HG03571 (cell line): ENCODE measurements at regions not wholly inside any gene's neighbourhood (a gene's known extent, or its start where the extent isn't known, plus 50 kb on each side); places are given as distances from the start of the nearest gene placed in this dataset.

Source experiments
- ATAC-seq: cut with Tn5 transposase; IDR thresholded peaks from one replicate; pipeline ENCODE4 v1.9.1; 2021; ENCODE audit not compliant: unreplicated experiment

DNA sequence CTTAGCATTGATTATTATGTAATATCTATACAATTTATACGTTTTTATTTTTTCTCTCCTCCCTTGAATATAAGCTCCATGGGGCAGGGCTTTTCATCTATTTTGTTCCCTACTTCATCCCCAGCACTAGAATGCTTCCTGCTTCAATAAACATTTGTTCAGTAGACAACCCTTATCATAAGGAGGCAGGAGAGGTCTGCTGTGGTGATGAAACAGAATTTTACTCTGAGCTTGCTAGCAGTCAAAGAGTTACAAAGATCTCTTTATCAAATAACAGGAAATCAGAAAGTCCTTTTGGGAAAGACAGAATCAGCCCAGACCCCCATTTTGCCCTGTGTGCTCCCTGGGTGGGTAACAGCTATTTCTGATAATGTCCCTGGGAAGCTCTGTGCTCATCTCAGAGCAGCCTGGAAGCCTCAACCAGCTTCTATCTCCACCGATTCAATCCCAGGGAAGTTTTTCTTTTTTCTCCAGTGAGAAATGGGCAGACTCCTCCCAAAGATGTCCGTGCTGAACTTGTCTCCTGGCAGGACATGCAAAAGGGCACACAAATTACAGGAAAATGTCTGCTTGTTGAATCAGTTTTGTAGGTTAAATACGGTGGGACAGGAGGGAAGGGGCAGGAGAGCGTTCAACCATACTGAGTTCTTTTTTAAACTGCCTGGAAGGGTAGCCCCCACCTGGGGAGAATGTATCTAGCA, 84.7 kb upstream of the PKDCC start:
- ATAC-seq = no peak

- ATAC-seq = no peak
Measured at GRCh38 chr2:41963661-41964525, 83.9 kb upstream of the PKDCC start.

DNA sequence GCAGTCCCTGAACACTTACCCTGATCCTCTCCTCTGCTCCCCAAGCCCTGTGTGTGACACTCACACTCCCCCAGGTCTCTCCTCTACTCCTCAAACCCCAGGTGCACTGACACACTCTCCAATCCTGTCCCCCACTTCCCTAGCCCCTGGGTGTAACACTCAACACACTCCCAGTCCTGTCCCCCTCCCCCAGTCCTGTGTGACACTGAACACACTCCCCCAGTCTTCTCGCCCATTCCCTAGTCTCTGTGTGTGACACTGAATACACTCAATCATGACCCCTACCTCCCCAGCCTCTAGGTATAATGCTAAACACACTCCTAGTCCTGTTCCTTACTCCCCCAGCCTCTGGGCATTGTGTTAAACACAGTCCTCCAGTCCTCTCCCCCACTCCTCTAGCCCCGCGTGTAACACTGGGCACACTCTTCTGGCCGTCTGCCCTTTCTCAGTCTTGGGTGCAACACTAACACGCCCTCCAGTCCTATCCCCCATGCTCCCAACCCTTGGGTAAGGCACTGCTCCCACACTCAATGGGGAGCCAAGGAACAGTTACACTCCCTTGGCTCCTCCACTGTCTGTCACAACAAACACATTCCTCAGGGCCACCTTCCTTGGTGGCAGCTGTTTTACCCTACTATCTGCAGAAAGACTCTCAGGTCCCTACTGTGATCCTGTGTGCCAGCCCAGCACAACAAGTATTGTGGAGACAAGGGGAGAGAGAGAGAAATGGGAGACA, 82.5 kb upstream of the PKDCC start:
- no peak for ATAC-seq

DNA sequence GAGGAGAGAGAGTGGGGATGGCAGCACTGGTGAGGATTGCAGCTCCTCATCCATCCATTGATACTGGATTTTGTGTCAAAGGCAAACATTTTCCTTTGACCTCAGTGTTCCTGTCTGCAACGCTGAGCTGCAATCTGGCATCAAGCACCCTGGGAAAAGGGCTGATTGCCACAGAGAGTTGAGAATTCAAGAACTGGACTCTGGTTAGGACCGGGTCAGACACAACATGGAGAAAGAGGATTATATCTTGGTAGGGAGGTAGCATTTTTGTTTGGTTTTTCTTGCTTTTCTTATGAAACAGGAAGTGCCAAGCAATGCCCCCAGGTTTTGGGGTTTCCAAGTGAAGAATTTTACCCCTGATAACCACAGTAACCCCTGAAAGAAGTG, 81.9 kb upstream of the PKDCC start:
- ATAC-seq = no peak

DNA sequence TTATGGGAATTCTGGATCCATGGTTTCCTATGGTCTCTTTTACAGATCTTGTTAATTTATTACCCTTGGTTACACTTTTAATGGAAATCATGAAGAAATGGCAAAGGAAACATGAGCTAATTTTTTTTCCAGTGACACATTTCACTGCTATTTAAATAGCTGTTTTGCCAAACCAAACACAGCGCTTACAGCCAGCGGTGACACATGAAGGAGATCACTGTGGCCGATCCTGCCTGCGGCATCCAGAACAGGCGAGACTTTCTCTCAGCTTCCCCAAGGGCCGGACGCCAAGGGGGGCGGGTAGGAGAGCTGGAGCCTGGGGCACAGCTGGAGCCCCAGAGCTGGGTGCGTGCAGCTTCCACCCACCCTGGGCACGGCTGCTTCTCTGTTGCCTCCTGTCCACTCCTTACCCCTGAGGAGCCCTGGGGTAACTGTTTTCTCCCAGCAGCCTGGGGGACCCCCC, 81.4 kb upstream of the PKDCC start:
- no peak for ATAC-seq

DNA sequence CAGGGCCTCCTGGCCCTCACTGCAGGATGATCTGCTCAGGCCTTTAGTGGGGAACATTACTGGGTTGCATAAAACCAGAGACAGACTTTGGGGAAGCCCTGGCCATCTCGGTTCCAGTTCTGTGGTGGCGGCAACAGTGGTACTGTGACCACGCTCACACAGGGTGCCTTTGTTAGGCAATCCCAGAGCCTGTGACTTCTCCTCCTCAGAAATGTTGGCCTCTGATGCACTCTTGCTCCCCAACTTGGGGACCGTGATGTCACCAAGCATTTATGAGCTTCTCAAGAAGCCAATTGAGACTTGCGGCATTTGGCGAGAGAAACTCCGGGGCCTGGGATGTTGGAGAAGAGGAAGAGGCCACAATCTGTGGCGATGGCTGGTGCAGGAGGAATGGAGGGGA, 80.9 kb upstream of the PKDCC start:
- no peak for ATAC-seq

GRCh38 chr2:41967476-41968181, 80.2 kb upstream of the PKDCC start:
- ATAC-seq = no peak

- ATAC-seq = no peak
Measured at GRCh38 chr2:41968182-41968578, 79.6 kb upstream of the PKDCC start.

GRCh38 chr2:41970988-41971660, 76.7 kb upstream of the PKDCC start:
- no peak for ATAC-seq

DNA sequence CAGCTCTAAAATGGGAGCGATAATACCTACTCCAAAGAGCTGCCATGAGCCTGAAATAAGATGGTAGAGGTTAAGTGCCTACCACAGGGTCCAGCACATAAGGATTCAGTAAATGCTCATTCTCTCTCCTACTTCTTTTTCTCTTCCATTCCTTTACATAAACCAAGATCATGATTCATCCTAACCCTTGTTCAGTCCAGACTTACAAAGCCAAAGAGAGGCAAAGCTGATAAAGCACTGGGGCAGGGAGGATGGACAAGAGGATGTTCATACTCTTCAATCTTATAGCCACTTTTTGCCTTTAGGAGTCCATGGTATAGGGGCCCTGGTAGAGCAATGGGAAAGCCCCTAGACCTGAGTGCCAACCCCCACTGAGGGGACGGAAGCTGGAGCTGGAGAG, 75.6 kb upstream of the PKDCC start:
- ATAC-seq = no peak

DNA sequence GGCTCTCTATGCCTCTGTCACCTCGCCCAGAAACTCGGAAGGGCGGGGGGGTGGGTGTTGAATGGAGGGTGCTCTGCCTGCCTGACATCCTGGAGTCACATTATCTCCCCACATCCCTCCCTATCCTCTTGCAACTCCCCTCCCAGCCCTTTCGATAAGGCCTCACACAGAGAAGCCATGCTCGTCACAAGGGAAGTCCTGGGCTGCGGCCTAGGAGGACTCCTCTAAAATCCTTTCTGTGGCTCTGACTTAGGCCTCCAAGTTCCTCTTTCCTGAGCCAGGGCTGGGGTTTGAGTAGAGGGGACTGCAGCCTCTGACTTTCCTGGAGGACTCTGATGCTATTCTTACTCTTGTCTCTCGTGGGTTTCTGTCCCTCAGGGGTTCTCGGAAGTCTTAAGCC, 75.0 kb upstream of the PKDCC start:
- ATAC-seq = no peak

- no peak for ATAC-seq
Measured at GRCh38 chr2:41973871-41974270, 74.0 kb upstream of the PKDCC start.

DNA sequence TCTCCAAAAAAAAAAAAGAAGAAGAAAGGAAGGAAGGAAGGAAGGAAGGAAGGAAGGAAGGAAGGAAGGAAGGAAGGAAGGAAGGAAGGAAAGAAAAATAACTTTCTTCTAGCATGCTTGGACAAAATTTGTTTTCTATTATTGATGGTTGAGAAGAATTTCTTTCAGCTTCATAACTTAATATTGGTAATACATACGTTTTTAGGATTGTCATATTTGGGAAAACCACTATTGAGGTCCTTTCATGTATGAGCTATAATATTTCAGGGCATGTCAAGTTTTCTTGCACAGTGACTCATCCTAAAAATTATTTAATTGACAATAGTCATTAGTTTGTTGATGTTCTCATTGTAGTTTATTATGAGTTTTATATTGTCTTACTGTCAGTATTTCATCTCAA, 66.4 kb upstream of the PKDCC start:
- no peak for ATAC-seq

DNA sequence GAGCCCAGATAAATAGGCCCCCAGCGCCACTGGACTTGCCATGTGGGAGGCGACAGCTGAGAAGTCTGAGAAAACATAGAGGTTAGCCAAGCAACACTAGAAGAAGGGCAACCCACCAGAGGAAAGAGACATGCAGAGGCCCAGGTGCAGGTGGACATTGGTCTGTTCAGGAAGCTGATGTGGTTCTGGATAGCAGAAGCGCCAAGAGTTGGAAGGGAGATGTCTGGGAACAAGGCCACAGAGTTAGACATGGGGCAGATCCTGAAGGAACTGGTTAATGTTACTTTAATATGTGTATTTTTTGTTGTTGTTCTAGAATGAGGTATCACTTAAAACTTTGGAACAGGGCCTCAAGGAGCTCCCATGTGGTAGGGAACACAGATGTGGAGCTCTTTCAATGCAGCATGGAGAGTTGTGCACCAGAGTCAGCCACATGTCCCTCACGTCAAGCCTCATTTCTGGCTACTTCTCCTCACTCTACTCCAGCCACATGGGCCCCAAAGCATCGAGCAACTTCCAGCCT, 62.2 kb upstream of the PKDCC start:
- no peak for ATAC-seq

- ATAC-seq = no peak
Measured at GRCh38 chr2:41989501-41990180, 58.2 kb upstream of the PKDCC start.

DNA sequence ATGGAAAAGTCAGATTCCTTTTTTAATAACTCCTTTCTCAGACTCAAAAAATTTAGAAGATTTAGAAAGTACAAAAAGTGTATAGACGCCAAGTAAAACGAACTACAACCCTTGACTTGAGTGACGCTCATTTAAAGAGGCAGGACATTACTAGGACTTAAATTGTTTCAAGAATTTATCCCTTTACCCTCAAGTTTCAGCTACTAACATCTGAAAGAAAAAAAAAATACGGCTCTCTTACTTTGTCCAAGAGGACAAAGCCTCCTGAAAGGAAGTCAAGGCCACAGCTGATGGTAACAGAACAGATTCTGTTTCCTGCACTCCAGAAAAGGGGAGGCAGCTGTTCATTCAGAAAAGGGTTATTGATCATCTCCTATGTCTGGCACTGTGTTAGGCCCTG, 57.6 kb upstream of the PKDCC start:
- ATAC-seq = no peak

DNA sequence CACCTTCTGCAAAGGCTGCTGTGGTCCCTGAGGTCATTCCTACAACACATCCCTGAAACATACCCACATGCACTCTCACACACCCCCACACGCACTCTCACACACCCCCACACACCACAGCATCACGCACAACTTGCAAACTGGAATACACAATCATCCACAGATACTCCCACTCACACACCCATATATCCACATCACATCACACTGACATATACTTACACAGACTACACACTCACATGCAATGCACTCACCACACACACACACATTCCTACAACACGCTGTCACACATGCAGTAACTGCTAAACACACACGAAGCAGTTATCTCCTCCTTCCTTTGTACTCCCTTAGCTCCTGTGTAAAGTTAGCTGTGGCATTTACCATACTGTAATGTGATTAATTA, 57.1 kb upstream of the PKDCC start:
- ATAC-seq = no peak

DNA sequence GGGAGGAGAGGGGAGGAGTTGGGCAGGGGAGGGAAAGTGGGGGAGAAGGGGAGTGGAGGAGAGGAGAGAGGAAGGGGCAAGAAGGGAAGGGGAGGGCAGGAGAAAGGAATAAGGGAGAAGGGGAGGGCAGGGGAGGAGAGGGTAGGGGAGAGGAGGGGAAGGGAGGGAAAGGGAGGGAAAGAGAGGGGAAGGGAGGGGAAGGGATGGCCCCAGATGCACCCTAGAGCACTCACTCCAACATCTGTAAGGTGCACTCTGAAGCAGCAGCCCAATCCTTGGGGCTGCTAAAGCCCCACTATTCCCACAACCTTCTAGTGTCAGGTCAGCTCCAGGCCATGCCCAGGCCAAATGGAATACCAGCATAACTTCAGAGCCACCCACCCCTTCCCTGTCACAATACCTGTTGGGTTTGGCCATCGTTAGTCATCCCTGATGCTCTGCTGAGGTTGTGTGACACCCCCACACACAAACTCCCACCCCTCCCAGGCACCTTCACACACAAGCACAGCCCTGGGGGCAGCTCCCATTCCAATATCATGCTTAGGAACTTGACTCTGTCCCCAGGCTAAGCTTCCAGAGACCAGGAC, 55.7 kb upstream of the PKDCC start:
- ATAC-seq = no peak

DNA sequence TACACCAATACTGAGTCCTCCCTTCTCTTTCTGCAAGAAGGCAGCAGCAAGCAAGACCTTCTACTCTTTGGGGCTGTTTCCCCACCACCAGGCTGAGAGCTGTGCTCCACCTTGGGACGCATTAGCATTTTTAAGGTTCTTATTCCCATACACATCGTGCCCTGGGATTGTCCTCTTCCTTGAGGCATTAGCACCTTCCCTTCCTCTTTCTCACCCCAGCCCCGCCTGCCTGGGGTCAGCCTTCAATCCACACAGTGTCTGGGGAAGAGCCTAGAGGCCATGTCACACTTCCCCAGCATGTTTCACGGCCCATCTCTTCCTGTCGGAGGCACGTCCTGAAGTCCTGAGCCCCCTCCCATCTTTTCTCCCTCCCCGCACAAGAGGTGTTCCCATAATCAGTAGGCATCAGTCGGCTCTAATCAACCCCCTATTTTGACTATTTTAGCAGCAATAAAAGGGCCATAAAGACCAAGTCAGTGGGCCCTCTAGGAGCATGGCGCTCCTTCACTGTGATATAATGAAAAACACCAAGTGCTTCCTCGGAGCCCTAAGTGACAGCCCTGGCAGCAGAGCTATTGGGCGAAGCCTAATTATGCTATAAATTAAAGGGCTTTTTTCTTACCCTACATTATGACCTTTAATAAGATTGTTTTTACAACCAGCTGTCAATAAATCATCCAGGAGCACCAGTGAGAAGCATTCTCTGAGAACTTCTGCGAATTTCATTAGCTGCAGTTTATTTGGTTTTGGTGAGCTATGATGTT, 55.0 kb upstream of the PKDCC start:
- no peak for ATAC-seq
